Astrocyte (in vitro differentiated cells and primary cell): ENCODE measurements at regions not wholly inside any gene's neighbourhood (a gene's known extent, or its start where the extent isn't known, plus 50 kb on each side); places are given as distances from the start of the nearest gene placed in this dataset.

Experiments
- DNase-seq: peaks from one replicate; pipeline ENCODE4 v3.0.0-alpha.2; 2010; ENCODE audit warnings: low read depth
- FAIRE-seq: peaks from 2 replicates; lab custom pipeline; 2011; peaks lifted over from hg19 to GRCh38; lab: Jason Lieb, UNC
- H2AFZ ChIP-seq: 2 replicates; pipeline ENCODE4 v1.6.0; 2012; ENCODE audit warnings: low read depth, low read length, inconsistent platforms
- H3K27ac ChIP-seq: 2 replicates; pipeline ENCODE4 v1.5.1; 2011; ENCODE audit warnings: low read depth, low read length, inconsistent platforms
- H3K27me3 ChIP-seq: 2 replicates; pipeline ENCODE4 v1.6.0; 2011; ENCODE audit warnings: low read length, inconsistent platforms; ENCODE audit not compliant: insufficient read depth
- H3K36me3 ChIP-seq: 2 replicates; pipeline ENCODE4 v1.5.1; 2011; ENCODE audit warnings: low read length, inconsistent platforms; ENCODE audit not compliant: insufficient read depth
- H3K4me1 ChIP-seq: 2 replicates; pipeline ENCODE4 v1.5.1; 2011; ENCODE audit warnings: low read length, inconsistent platforms; ENCODE audit not compliant: insufficient read depth
- H3K4me2 ChIP-seq: 2 replicates; pipeline ENCODE4 v1.6.0; 2012; ENCODE audit warnings: low read length, inconsistent platforms
- H3K4me3 ChIP-seq: 2 replicates; pipeline ENCODE4 v1.5.1; 2011; ENCODE audit warnings: low read depth, mild to moderate bottlenecking, low read length, inconsistent platforms; ENCODE audit not compliant: insufficient read depth
- H3K79me2 ChIP-seq: 2 replicates; pipeline ENCODE4 v1.6.0; 2012; ENCODE audit warnings: mild to moderate bottlenecking, low read length, inconsistent platforms; ENCODE audit not compliant: insufficient read depth
- H3K9ac ChIP-seq: 2 replicates; pipeline ENCODE4 v1.6.0; 2012; ENCODE audit warnings: mild to moderate bottlenecking, low read length, inconsistent platforms
- H3K9me3 ChIP-seq: 2 replicates; pipeline ENCODE4 v1.5.1; 2012; ENCODE audit warnings: low read depth, mild to moderate bottlenecking, low read length, inconsistent platforms; ENCODE audit not compliant: insufficient read depth
- H4K20me1 ChIP-seq: 2 replicates; pipeline ENCODE4 v1.6.0; 2012; ENCODE audit warnings: low read length, inconsistent platforms; ENCODE audit not compliant: insufficient read depth
- H3K27ac Mint-ChIP-seq: one replicate; pipeline ENCODE4 v1.8.0; 2021; ENCODE audit warnings: mild to moderate bottlenecking, mixed read lengths; ENCODE audit not compliant: unreplicated experiment
- H3K27me3 Mint-ChIP-seq: one replicate; pipeline ENCODE4 v1.8.0; 2021; ENCODE audit warnings: low read depth, mixed read lengths; ENCODE audit not compliant: unreplicated experiment
- H3K36me3 Mint-ChIP-seq: one replicate; pipeline ENCODE4 v1.8.0; 2021; ENCODE audit warnings: low read depth, mixed read lengths; ENCODE audit not compliant: unreplicated experiment
- H3K4me1 Mint-ChIP-seq: one replicate; pipeline ENCODE4 v1.8.0; 2021; ENCODE audit warnings: low read depth, mixed read lengths; ENCODE audit not compliant: unreplicated experiment
- H3K4me3 Mint-ChIP-seq: one replicate; pipeline ENCODE4 v1.8.0; 2021; ENCODE audit warnings: mild to moderate bottlenecking, moderate library complexity, mixed read lengths; ENCODE audit not compliant: unreplicated experiment
- H3K9me3 Mint-ChIP-seq: one replicate; pipeline ENCODE4 v1.8.0; 2021; ENCODE audit warnings: mild to moderate bottlenecking, mixed read lengths; ENCODE audit not compliant: unreplicated experiment
- EZH2 ChIP-seq: IDR thresholded peaks from 2 replicates; pipeline ENCODE4 v1.6.1; 2012; ENCODE audit warnings: mild to moderate bottlenecking, low read length, inconsistent platforms; ENCODE audit not compliant: insufficient read depth
- TF ChIP-seq, protein P1 (sequence below): IDR thresholded peaks from 2 replicates; pipeline ENCODE4 v1.5.1; 2011; ENCODE audit warnings: low read depth, mild to moderate bottlenecking, inconsistent platforms, low read length, moderate library complexity; ENCODE audit not compliant: insufficient read depth

DNA sequence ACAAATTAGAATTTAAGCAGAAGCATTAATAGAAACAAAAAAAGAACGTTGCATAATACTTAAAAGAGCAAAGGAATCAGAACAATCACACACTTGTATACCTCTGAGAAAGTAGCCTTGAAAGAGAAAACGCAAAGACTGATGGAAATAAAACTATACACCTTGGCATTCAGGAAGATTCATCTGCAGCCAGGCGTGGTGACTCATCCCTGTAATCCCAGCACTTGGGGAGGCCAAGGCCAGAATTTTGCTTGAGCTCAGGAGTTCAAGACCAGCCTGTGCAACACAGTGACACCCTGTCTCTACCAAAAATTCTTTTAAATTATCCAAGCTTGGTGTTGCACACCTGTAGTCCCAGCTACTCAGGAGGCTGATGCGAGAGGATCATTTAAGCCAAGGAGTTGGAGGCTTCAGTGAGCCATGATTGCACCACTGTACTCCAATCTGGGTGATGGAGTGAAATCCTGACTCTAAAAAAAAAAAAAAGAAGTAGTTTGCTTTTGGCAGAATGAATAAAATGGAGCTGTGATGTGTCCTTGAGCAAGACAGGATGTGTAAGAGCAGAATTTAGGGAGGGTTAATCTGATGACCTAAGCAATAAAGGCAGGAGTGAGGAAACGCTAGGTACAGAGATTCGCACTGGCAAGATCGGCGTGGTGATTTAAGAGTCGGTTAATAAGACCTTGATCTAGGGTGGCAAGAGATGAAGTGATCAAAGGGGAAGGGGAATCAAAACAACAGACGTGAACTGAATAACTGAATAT lies 75.8 kb upstream of the NRP1 start:
- H3K27me3 ChIP-seq, result no peaks in the 10 kb centered on the region
- FAIRE-seq, result no peak
- peaks cover under 1% of the 10 kb centered on the region for H3K27me3 Mint-ChIP-seq

DNA sequence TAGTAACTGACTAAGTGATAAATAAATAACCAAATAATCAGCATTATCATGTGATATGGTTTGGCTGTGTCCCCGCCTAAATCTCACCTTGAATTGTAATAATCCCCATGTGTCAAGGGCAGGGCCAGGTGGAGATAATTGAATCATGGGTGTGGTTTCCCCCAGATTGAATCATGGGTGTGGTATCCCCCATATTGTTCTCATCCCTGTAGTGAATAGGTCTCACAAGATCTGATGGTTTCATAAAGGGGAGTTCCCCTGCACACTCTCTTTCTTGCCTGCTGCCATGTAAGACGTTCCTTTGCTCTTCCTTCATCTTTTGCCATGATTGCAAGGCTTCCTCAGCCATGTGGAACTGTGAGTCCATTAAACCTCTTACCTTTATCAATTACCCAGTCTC lies 72.1 kb upstream of the NRP1 start:
- no peak for FAIRE-seq
- H3K4me2 ChIP-seq, result no peak overlapping the region
- TF ChIP-seq, protein P1, sequence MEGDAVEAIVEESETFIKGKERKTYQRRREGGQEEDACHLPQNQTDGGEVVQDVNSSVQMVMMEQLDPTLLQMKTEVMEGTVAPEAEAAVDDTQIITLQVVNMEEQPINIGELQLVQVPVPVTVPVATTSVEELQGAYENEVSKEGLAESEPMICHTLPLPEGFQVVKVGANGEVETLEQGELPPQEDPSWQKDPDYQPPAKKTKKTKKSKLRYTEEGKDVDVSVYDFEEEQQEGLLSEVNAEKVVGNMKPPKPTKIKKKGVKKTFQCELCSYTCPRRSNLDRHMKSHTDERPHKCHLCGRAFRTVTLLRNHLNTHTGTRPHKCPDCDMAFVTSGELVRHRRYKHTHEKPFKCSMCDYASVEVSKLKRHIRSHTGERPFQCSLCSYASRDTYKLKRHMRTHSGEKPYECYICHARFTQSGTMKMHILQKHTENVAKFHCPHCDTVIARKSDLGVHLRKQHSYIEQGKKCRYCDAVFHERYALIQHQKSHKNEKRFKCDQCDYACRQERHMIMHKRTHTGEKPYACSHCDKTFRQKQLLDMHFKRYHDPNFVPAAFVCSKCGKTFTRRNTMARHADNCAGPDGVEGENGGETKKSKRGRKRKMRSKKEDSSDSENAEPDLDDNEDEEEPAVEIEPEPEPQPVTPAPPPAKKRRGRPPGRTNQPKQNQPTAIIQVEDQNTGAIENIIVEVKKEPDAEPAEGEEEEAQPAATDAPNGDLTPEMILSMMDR, result no peak
- no peak for TF ChIP-seq EZH2

More for the DNA sequence above, 75.8 kb upstream of the NRP1 start:
- H3K36me3 ChIP-seq, result no peaks in the 10 kb centered on the region
- H2AFZ ChIP-seq, result no peak overlapping the region
- H3K36me3 Mint-ChIP-seq, result no peaks in the 10 kb centered on the region
- H3K9me3 Mint-ChIP-seq, result peaks cover 2% of the 10 kb centered on the region
- TF ChIP-seq, protein P1, result no peak
- no peak for TF ChIP-seq EZH2
- no peak overlapping the region for H3K27ac ChIP-seq
- no peaks in the 10 kb centered on the region for H3K79me2 ChIP-seq
- peaks cover 18% of the 10 kb centered on the region for H3K4me1 Mint-ChIP-seq
- no peak overlapping the region for H3K4me3 Mint-ChIP-seq
- H3K4me3 ChIP-seq, result no peak overlapping the region
- peaks cover 16% of the 10 kb centered on the region for H3K4me1 ChIP-seq
- DNase-seq, result no peak
- no peak overlapping the region for H3K27ac Mint-ChIP-seq
- no peaks in the 10 kb centered on the region for H3K9me3 ChIP-seq
- no peaks in the 10 kb centered on the region for H4K20me1 ChIP-seq
- H3K4me2 ChIP-seq, result no peak overlapping the region
- H3K9ac ChIP-seq, result no peak overlapping the region

More for the DNA sequence above, 72.1 kb upstream of the NRP1 start:
- H3K36me3 ChIP-seq, result no peaks in the 10 kb centered on the region
- H3K27me3 Mint-ChIP-seq, result peaks cover 7% of the 10 kb centered on the region
- H3K9me3 Mint-ChIP-seq, result no peaks in the 10 kb centered on the region
- H3K4me1 ChIP-seq, result no peaks in the 10 kb centered on the region
- no peaks in the 10 kb centered on the region for H3K79me2 ChIP-seq
- no peak overlapping the region for H3K4me3 Mint-ChIP-seq
- H3K9ac ChIP-seq, result no peak overlapping the region
- no peaks in the 10 kb centered on the region for H3K27me3 ChIP-seq
- no peaks in the 10 kb centered on the region for H4K20me1 ChIP-seq
- DNase-seq, result no peak
- no peak overlapping the region for H2AFZ ChIP-seq
- no peak overlapping the region for H3K4me3 ChIP-seq
- no peaks in the 10 kb centered on the region for H3K36me3 Mint-ChIP-seq
- H3K9me3 ChIP-seq, result no peaks in the 10 kb centered on the region
- H3K27ac Mint-ChIP-seq, result no peak overlapping the region
- H3K27ac ChIP-seq, result no peak overlapping the region
- no peaks in the 10 kb centered on the region for H3K4me1 Mint-ChIP-seq
